Right hindlimb (tissue), 1 donor: ENCODE measurements at regions not wholly inside any gene's neighbourhood (a gene's known extent, or its start where the extent isn't known, plus 50 kb on each side); places are given as distances from the start of the nearest gene placed in this dataset.

Source experiments
- DNase-seq: peaks from one replicate; pipeline ENCODE4 v3.0.0-alpha.2; 2018

- DNase-seq, result no peak
Measured at GRCh38 chr5:3891113-3891512, 295.5 kb downstream of the IRX1 start.

GRCh38 chr5:3893527-3893926 is 297.9 kb downstream of the IRX1 start:
- DNase-seq, result no peak

- DNase-seq, result no peak
Measured at GRCh38 chr5:3893975-3894374, 298.3 kb downstream of the IRX1 start.

GRCh38 chr5:3896098-3896497 is 300.5 kb downstream of the IRX1 start:
- no peak for DNase-seq

GRCh38 chr5:3899093-3899492 is 303.5 kb downstream of the IRX1 start:
- DNase-seq, result no peak

- no peak for DNase-seq
Measured at GRCh38 chr5:3904584-3904983, 309.0 kb downstream of the IRX1 start.

- DNase-seq, result no peak
Measured at GRCh38 chr5:3905031-3905430, 309.4 kb downstream of the IRX1 start.

- no peak for DNase-seq
Measured at GRCh38 chr5:3905521-3905920, 309.9 kb downstream of the IRX1 start.

- no peak for DNase-seq
Measured at GRCh38 chr5:3911111-3911510, 315.5 kb downstream of the IRX1 start.

GRCh38 chr5:3911773-3912172 is 316.1 kb downstream of the IRX1 start:
- no peak for DNase-seq

- no peak for DNase-seq
Measured at GRCh38 chr5:3912790-3913189, 317.2 kb downstream of the IRX1 start.

GRCh38 chr5:3913279-3913678 is 317.6 kb downstream of the IRX1 start:
- no peak for DNase-seq

- DNase-seq, result no peak
Measured at GRCh38 chr5:3925022-3925421, 329.4 kb downstream of the IRX1 start.

- no peak for DNase-seq
Measured at GRCh38 chr5:3925935-3926334, 330.3 kb downstream of the IRX1 start.

GRCh38 chr5:3929799-3930198 is 334.2 kb downstream of the IRX1 start:
- DNase-seq, result no peak

GRCh38 chr5:3931976-3932375 is 336.3 kb downstream of the IRX1 start:
- no peak for DNase-seq

- no peak for DNase-seq
Measured at GRCh38 chr5:3933536-3933935, 337.9 kb downstream of the IRX1 start.

GRCh38 chr5:3933966-3934365 is 338.3 kb downstream of the IRX1 start:
- DNase-seq, result no peak

- DNase-seq, result no peak
Measured at GRCh38 chr5:3943859-3944258, 348.2 kb downstream of the IRX1 start.

- no peak for DNase-seq
Measured at GRCh38 chr5:3944930-3945329, 349.3 kb downstream of the IRX1 start.

GRCh38 chr5:3948838-3949237 is 353.2 kb downstream of the IRX1 start:
- DNase-seq, result no peak

GRCh38 chr5:3954199-3954598 is 358.6 kb downstream of the IRX1 start:
- no peak for DNase-seq

GRCh38 chr5:3954633-3955032 is 359.0 kb downstream of the IRX1 start:
- no peak for DNase-seq

GRCh38 chr5:3957658-3958057 is 362.0 kb downstream of the IRX1 start:
- DNase-seq, result no peak

- no peak for DNase-seq
Measured at GRCh38 chr5:3958389-3958788, 362.8 kb downstream of the IRX1 start.

GRCh38 chr5:3962113-3962512 is 366.5 kb downstream of the IRX1 start:
- DNase-seq, result no peak
